ENCODE measurements at regions not wholly inside any gene's neighbourhood (a gene's known extent, or its start where the extent isn't known, plus 50 kb on each side); places are given as distances from the start of the nearest gene placed in this dataset.

GRCh38 chr3:160622263-160623045 is 54.5 kb upstream of the ARL14 start:
- 9 to 89% (median 85%) methylated on average over 1 to 2 of the region's 2 CpGs; no CpG with 5 or more reads in 4 of the 10 experiments for WGBS, 10 experiments
- H3K4me1 ChIP-seq (replicated peaks in 1 of 2), result no peaks in the 10 kb centered on the region
- no peak overlapping the region for H3K4me3 ChIP-seq
- no peak overlapping the region for H3K27ac ChIP-seq
- in situ Hi-C loops (cut with MboI; ENCODE audit: low pct_unique_long_range_greater_than_20kb in 2 of 9, low sequenced_read_pairs in 9 of 9, unreplicated experiment in 9 of 9), result no loop called here
- ATAC-seq (replicated peaks in 6 of 8), result peak in 2 of 8 experiments; percentile 19 to 45

GRCh38 chr3:160618878-160619277 is 53.5 kb upstream of the KPNA4 start:
- Histone ChIP-seq H3K27ac (no peak overlapping the region), H3K4me1 (replicated peaks in 1 of 2) (no peaks in the 10 kb centered on the region), H3K4me3 (no peak overlapping the region)
- WGBS, 10 experiments, result 19 to 100% (median 87%) methylated on average over 2 to 3 of the region's 3 CpGs
- no peak for ATAC-seq (replicated peaks in 6 of 8)
- in situ Hi-C loops (cut with MboI; ENCODE audit: low pct_unique_long_range_greater_than_20kb in 2 of 9, low sequenced_read_pairs in 9 of 9, unreplicated experiment in 9 of 9), result no loop called here

- 8 to 100% (median 85%) methylated on average over 1 to 4 of the region's 4 CpGs; no CpG with 5 or more reads in 1 of the 10 experiments for WGBS, 10 experiments
- Histone ChIP-seq H3K27ac (no peak overlapping the region), H3K4me3 (no peak overlapping the region), H3K4me1 (replicated peaks in 1 of 2) (no peaks in the 10 kb centered on the region)
- in situ Hi-C loops (cut with MboI; ENCODE audit: low pct_unique_long_range_greater_than_20kb in 2 of 9, low sequenced_read_pairs in 9 of 9, unreplicated experiment in 9 of 9), result no loop called here
- ATAC-seq (replicated peaks in 6 of 8), result peak in 1 of 8 experiments; percentile 31
These were observed 53.0 kb upstream of the KPNA4 start for GRCh38 chr3:160618363-160618762.

- 0 to 100% (median 63%) methylated on average over 1 to 2 of the region's 2 CpGs; no CpG with 5 or more reads in 3 of the 10 experiments for WGBS, 10 experiments
- Histone ChIP-seq H3K4me3 (no peak overlapping the region), H3K4me1 (replicated peaks in 1 of 2) (no peaks in the 10 kb centered on the region), H3K27ac (no peak overlapping the region)
- in situ Hi-C loops (cut with MboI; ENCODE audit: low pct_unique_long_range_greater_than_20kb in 2 of 9, low sequenced_read_pairs in 9 of 9, unreplicated experiment in 9 of 9), result no loop called here
- ATAC-seq (replicated peaks in 6 of 8), result no peak
These were observed 52.3 kb upstream of the KPNA4 start for GRCh38 chr3:160617636-160618035.

GRCh38 chr3:160616716-160617115 is 51.3 kb upstream of the KPNA4 start:
- Histone ChIP-seq H3K27ac (no peak overlapping the region), H3K4me3 (no peak overlapping the region), H3K4me1 (replicated peaks in 1 of 2) (no peaks in the 10 kb centered on the region)
- in situ Hi-C loops (cut with MboI; ENCODE audit: low pct_unique_long_range_greater_than_20kb in 2 of 9, low sequenced_read_pairs in 9 of 9, unreplicated experiment in 9 of 9), result no loop called here
- WGBS, 10 experiments, result 7 to 68% (median 43%) methylated on average over 1 to 2 of the region's 2 CpGs; no CpG with 5 or more reads in 2 of the 10 experiments
- peak in 7 of 8 experiments; percentile 66 to 96 (median 75) for ATAC-seq (replicated peaks in 6 of 8)

- peak in 6 of 8 experiments; percentile 4 to 31 (median 20) for ATAC-seq (replicated peaks in 6 of 8)
- in situ Hi-C loops (cut with MboI; ENCODE audit: low pct_unique_long_range_greater_than_20kb in 2 of 9, low sequenced_read_pairs in 9 of 9, unreplicated experiment in 9 of 9), result no loop called here
- H3K4me1 ChIP-seq (replicated peaks in 1 of 2), result no peaks in the 10 kb centered on the region
- no peak overlapping the region for H3K4me3 ChIP-seq
- H3K27ac ChIP-seq, result no peak overlapping the region
These were observed 50.9 kb upstream of the KPNA4 start for GRCh38 chr3:160616311-160616710.
